ENCODE measurements at regions not wholly inside any gene's neighbourhood (a gene's known extent, or its start where the extent isn't known, plus 50 kb on each side); places are given as distances from the start of the nearest gene placed in this dataset.

DNA sequence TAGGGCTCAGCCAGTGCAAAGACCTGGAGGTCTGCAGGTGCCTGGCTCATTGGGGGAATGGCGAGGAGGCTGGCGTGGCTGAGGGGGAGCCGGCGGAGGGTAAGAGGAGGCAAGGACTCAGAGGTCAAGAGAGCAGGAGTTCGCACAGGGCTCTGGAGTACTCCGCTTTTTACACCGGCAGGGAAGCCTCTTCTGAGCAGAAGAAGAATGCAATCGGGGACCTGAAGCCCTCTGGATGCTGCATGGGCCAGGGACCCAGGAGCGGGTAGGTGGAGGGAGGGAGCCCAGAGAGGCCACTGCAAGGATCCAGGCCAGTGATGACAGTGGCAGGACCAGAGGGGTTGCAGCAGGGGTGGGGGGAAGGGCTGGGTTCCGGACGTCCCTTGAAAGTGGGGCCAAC lies 70.4 kb upstream of the TAMM41 start:
- no peak for DNase-seq (ENCODE audit: low spot score)

DNA sequence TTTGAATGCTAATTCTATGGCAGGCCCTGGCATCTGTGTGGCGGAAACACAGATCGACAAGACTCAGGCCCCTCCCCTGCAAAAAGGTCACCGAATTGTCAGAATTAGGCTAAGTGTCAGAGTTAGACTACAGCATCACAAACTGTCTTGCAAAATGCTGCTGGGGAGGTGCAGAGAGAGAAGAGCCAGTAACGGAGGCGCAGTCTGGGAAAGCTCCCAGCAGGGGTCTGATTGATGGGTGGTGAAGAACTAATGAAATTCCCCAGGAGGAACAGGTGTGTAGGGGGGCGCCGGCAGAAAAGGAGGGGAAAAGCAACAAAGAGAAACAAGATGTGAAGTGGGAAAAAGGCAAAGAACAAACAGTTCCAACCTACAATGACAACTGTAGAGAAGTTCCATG lies 72.7 kb upstream of the TAMM41 start:
- no peak for DNase-seq (ENCODE audit: low spot score)

DNA sequence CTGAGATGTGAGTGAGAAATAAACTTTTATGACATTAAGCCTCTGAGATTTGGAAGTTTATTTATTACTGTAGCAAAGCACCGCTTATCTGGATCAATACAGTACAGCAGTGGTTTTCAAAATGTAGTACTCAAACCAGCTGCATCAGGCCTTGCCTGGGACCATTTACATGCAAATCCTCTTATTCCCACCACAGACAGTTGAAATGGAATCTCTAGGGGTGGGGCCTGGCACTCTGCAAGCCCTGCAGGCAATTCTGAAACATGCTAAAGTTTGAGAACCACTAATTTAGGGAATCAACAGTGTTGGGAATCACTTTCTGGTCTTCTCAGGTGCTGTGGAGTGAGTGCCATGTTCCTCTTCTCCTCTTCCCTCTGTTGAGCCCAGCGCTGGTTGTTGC lies 77.8 kb upstream of the TAMM41 start:
- DNase-seq (ENCODE audit: low spot score), result no peak

- DNase-seq (ENCODE audit: low spot score), result no peak
These were observed 75.8 kb upstream of the SYN2 start for GRCh38 chr3:11928381-11928780.

DNA sequence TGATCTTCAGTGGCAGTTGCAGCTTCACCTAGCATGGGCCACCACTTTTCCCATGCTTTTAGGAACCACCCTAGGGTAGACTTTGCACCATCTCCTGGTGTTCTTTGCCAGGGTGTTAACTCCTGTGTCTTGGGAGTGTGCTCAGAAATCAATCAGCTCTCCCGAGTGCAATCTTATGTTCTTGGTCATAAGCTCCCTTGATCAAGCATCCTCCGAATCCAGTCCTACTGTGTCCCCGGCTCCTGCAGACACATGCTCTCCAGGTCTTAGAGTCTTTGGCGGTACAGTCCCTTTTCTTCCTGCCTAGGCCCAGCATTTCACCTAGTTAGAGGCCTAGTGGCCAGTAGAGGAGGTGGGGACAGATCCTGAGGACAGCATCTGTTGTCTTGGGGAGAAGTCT lies 74.7 kb upstream of the SYN2 start:
- DNase-seq (ENCODE audit: low spot score), result no peak

DNA sequence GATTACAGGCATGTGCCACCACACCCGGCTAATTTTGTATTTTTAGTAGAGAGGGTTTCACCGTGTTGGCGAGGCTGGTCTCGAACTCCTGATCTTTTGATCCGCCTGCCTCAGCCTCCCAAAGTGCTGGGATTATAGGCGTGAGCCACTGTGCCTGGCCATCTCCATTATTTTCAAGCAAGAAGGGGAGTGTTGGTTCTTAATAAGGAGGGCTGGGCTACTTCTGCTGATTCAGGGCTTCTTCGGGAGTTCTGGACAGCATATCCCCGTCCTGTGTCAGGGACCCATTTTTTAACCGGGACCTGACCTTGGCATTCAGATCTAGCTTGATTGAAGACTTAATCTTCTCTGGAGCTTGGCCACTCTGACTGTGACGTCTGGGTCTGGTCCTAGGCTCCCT lies 74.1 kb upstream of the SYN2 start:
- no peak for DNase-seq (ENCODE audit: low spot score)

GRCh38 chr3:11932636-11933035 lies 71.6 kb upstream of the SYN2 start:
- no peak for DNase-seq (ENCODE audit: low spot score)

DNA sequence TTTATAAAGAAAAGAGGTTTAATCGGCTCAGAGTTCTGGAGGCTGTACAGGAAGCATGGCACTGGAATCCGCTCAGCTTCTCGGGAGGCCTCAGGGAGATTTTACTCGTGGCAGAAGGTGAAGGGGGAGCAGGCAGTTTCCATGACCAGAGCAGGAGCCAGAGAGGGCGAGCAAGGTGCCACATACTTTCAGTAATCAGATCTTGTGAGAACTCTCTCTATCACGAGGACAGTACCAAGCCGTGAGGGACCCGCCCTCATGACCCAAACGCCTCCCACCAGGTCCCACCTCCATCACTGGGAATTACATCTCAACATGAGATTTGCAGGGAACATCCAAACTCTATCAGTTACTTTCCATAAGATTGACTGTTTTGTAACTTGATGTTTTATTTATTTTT lies 70.7 kb upstream of the SYN2 start:
- DNase-seq (ENCODE audit: low spot score), result no peak

DNA sequence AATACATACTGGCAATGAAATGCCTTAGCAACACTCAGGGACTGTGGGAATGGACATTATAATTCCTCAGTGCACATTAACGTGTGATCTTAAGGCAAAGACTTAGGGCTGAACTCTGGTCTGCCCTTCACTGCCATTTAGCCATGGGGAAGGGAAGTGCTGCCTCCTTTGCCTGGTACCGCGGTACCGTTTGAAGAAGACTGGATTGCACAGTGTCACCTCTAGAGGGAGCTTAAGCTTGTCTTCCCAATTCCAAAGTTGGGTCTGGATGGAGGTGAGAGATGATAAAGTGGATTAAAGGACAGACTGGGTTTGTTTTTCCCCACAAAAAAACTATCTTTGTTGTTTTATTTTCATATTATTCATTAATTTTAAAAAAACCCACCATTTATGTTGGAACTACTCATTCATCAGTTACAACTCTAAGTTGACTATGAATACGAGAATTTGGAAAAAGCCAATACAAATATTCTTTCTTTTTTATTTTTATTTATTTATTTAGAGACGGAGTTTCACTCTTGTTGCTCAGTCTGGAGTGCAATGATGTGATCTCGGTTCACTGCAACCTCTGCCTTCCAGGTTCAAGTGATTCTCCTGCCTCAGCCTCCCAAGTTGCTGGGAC lies 60.0 kb upstream of the SYN2 start:
- peak; percentile 55 for DNase-seq (ENCODE audit: low spot score)

- DNase-seq (ENCODE audit: low spot score), result no peak
These were observed 55.9 kb upstream of the SYN2 start for GRCh38 chr3:11948331-11948730.

DNA sequence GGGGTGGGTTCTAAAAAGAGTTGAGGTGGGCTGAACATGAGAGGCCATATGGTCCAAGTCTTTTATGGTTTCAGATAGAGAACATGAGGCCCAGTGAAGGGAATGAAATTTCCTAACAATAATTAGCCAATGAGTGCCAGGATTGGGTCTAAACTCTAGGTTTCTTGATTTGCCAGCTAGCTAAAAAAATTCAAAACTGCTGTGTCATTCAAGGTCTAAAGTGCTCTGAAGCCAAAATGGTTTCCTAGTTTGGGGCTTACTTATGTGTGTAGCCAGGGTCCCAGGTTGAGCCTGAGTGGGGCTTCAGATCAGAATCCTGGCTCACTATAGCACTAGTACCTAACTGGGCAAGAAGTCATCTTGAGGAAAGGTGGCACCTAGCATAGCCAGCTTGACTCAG lies 55.3 kb upstream of the SYN2 start:
- DNase-seq (ENCODE audit: low spot score), result no peak

DNA sequence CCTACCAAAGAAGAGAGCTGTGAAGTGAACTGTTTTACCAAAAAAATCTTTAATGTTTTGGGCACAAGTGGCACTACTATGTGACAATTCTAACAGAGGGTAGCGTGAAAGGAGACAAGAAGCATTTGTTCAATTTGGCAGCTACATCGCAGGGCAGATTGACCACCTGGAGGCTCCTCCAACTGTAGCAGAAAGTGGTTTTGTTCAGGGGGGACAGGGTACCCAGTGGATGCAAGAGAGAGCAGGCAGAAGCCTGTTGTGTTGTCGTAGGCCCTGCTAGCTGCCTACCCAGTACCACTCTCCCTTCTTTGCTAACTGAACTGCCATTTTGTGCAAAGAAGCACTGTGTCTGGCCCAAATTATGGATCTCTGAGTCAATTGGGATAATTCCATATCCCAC lies 54.8 kb upstream of the SYN2 start:
- DNase-seq (ENCODE audit: low spot score), result no peak

- DNase-seq (ENCODE audit: low spot score), result peak; percentile 58
These were observed 53.6 kb upstream of the SYN2 start for GRCh38 chr3:11950576-11950975.

DNA sequence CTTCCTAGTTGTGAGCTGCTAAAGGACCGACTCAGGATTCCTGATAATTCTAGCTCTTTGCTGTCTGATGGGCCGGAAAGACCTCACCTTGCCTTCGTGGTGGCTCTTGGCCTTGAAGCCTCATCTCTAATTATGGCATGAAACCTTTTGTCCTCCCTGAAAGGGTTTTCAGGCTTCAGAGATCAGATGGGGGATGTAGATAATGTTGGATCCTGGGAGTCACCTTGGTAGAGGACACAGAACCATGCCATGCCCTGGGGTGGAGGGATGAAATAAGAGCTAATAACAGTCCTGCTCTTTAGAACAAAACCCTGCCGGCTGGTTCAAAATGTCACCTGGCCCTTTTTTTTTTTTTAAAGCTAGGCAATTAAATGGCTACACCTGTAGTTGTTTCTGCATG lies 50.8 kb upstream of the SYN2 start:
- DNase-seq (ENCODE audit: low spot score), result no peak

DNA sequence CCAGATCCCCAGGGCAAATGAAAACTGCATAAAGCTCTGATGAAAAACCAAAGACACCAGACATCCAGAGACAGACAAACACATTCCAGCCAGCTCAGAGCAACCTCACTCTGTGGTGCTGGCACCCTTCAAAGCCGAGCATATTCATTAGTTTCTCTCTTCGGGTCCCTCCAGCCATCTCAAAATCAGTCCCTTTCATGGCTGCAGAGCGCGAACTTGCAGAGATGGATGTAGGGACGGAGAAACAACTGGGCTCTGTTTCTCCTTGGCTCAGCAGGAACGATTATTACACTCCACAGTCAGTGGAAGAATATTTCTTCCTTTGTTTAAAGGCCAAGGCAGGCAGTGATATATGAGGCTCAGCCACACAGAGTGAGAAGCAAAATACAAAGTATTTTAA lies 50.4 kb upstream of the SYN2 start:
- peak; percentile 37 for DNase-seq (ENCODE audit: low spot score)

DNA sequence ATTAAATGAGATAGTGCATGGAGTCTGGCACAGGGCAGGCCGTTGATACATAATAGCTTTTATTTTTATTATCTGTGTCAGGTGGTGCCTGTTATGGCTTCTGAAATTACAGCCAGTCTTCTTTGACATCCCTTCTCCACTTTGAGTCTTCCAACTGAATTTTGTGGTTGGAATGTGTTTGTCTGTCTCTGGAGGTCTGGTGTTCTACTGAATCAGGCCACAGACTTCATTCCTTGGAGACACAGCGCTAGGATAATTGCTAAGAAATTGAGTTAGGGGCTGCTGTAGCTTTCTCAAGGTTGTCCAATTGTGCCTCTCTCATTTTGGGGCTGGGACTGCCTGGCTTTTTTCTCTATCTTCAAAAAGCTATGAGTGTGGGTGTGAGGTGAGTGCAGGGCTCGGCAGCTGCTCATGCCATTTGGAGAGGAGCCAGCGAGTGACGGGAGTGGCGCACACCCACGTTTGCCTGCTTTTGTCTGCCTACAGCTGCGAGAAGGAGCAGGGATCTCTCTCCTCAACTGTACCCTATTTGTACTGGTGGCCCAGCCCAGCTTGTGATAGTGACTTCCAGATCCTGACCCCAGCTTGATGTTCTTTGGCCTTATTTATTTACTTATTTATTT lies 49.8 kb upstream of the SYN2 start:
- peak; percentile 56 for DNase-seq (ENCODE audit: low spot score)
